WI38 (cell line): ENCODE measurements at regions not wholly inside any gene's neighbourhood (a gene's known extent, or its start where the extent isn't known, plus 50 kb on each side); places are given as distances from the start of the nearest gene placed in this dataset.
"Not testable (repeated sequence)": the region's sequence is repeated elsewhere in the genome, so short reads cannot be mapped to it uniquely, and the experiment has no call there.

Source experiments
- H3K4me3 ChIP-seq: 2 replicates; pipeline ENCODE4 v1.5.1; 2011; ENCODE audit warnings: low read depth, mild to moderate bottlenecking, control low read depth, low read length
- CTCF ChIP-seq: IDR thresholded peaks from 2 replicates; pipeline ENCODE4 v1.5.1; 2012; ENCODE audit warnings: low read depth, mild to moderate bottlenecking, control low read depth, low read length

DNA sequence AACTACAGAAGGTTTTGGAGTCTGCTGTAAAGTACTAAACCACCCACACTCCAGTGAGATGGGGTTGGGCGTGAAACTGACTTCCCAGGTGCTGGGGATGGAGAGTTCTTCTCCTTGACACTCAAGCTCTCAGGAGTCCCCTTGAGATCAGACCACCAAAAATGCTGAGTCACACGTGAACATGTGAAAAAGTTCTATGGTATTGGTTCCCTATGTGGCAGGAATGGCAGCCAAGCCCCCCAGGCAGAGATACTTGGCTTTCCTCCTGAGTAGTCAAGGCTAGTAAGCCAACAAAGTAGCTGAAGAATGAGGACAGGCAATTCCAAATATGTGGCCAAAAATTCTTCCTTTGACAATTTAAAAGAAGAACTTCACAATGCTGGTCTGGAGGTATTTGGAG is 222.0 kb upstream of the ADAMTS3 start:
- no peak for TF ChIP-seq CTCF
- no peak overlapping the region for H3K4me3 ChIP-seq

DNA sequence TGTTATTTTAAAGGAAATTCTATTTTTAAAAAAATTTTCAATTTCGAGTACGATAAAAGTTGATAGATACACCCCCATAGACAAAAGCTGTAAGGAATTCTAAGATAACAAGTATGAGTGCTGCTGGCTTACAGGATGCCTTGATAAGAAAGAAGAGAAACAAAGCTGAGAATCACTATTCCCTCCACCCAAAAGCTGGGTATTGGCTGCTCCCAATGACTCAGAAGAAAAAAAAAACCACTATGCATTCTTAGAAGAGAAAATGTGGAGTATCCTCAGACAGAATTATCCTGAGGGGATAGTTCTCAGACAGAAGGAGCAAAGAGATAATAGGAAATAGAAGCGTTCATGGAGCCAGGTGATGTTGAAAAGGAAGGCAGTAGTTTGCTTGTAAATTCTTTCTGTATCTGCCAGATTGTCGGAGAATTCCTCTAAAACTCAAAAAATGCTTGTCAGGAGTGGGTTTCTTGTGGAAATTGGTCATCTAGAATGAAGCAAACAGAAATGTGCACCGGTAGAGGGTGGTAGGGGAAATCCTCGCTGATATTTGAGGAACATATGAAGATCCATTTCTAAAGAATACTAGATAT is 217.5 kb upstream of the ADAMTS3 start:
- TF ChIP-seq CTCF: no peak
- no peak overlapping the region for H3K4me3 ChIP-seq

DNA sequence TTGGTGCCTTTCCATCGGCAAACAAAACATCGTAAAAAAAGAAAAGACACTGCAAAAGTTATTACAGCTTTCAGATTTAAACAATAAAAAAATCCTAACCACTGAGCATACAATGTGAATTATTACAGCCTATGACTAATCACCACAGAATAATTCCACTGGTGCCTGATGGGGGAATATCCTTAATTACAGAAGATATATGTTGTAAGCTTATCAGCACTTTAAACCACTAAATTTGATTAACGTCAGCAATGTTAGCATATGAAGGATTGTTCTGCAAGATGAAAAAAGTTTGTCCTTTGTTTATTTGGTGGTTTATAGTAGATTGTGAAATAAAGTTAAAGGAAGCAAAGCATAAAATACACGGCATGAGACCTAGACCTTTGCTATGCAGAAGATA is 210.2 kb upstream of the ADAMTS3 start:
- no peak overlapping the region for H3K4me3 ChIP-seq
- no peak for TF ChIP-seq CTCF

- H3K4me3 ChIP-seq: no peak overlapping the region
- no peak for TF ChIP-seq CTCF
Measured at GRCh38 chr4:72777436-72777835, 208.4 kb upstream of the ADAMTS3 start.

GRCh38 chr4:72770708-72771107 is 201.7 kb upstream of the ADAMTS3 start:
- H3K4me3 ChIP-seq: no peak overlapping the region
- no peak for TF ChIP-seq CTCF

DNA sequence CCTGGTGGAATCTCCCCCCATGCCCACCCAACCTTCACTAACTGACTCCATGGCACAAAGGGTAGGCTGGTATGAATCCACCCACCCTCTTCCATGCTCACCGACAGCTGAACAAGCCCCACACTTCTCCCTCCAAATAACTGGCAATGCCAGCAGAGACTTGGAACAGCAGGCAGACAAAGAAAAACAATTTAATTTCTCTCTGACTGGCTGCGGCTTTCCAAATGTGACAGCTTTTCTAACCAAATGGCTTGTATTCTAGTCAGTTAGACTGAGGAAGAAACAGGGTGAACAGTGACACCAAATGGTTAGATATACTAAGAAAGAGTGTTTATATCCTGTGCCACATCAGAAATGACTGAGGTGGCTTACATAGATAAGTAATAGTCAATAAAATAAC is 199.3 kb upstream of the ADAMTS3 start:
- TF ChIP-seq CTCF: no peak
- H3K4me3 ChIP-seq: no peak overlapping the region

- H3K4me3 ChIP-seq: no peak overlapping the region
- TF ChIP-seq CTCF: no peak
Measured at GRCh38 chr4:72767618-72768302, 198.7 kb upstream of the ADAMTS3 start.

GRCh38 chr4:72765788-72766187 is 196.8 kb upstream of the ADAMTS3 start:
- not testable (repeated sequence) for H3K4me3 ChIP-seq
